ENCODE measurements at regions not wholly inside any gene's neighbourhood (a gene's known extent, or its start where the extent isn't known, plus 50 kb on each side); places are given as distances from the start of the nearest gene placed in this dataset.
"Not testable (repeated sequence)": the region's sequence is repeated elsewhere in the genome, so short reads cannot be mapped to it uniquely, and the experiment has no call there.

- FAIRE-seq; H2BK5ac ChIP-seq (ENCODE audit: low read depth, low read length); H2AFZ ChIP-seq (ENCODE audit: low read length); H3K9me3 ChIP-seq (ENCODE audit: insufficient read depth in 2 of 2, low read depth in 1 of 2, low read length in 1 of 2); H3K18ac ChIP-seq (ENCODE audit: extremely low read depth, low read length); CTCF ChIA-PET (ENCODE audit: partially characterized antibody); H2BK12ac ChIP-seq (ENCODE audit: low read depth, low read length); H3K79me1 ChIP-seq (ENCODE audit: low read depth, low read length); H3K36me3 ChIP-seq (ENCODE audit: control insufficient read depth in 2 of 4, insufficient read depth in 4 of 4, low read length in 3 of 4); H2BK120ac ChIP-seq (replicated peaks; ENCODE audit: low read depth, low read length); H4K8ac ChIP-seq (ENCODE audit: extremely low read depth, insufficient read depth, low read length); H4K5ac ChIP-seq (ENCODE audit: insufficient read length, low read depth, low read length); H4K91ac ChIP-seq (replicated peaks; ENCODE audit: insufficient read length, low read length); H2BK15ac ChIP-seq (ENCODE audit: low read length); H3K4ac ChIP-seq (replicated peaks; ENCODE audit: insufficient read length, low read depth, low read length); H3K4me2 ChIP-seq (ENCODE audit: insufficient read depth in 1 of 2, low read depth in 2 of 2, low read length in 2 of 2); H3K23me2 ChIP-seq (ENCODE audit: low read depth, low read length); H3K27ac ChIP-seq (ENCODE audit: low read depth, low read length); POLR2A ChIA-PET (ENCODE audit: partially characterized antibody); H3K79me2 ChIP-seq (ENCODE audit: control insufficient read depth in 1 of 2, insufficient read depth in 2 of 2, low read length in 2 of 2); H3K4me3 ChIP-seq (ENCODE audit: extremely low read depth in 1 of 4, insufficient read depth in 2 of 4, low read depth in 3 of 4, low read length in 4 of 4); H3K14ac ChIP-seq (ENCODE audit: insufficient read length); H3K27me3 ChIP-seq (replicated peaks in 1 of 4; ENCODE audit: control insufficient read depth in 3 of 4, extremely low read depth in 1 of 4, insufficient read depth in 3 of 4, low read length in 3 of 4); H3K23ac ChIP-seq (ENCODE audit: insufficient read length); DNase-seq (ENCODE audit: low read depth in 1 of 2, low spot score in 2 of 2); H3K4me1 ChIP-seq (replicated peaks in 1 of 4; ENCODE audit: control insufficient read depth in 3 of 4, insufficient read depth in 4 of 4, low read length in 3 of 4); H3K56ac ChIP-seq (replicated peaks; ENCODE audit: insufficient read length, low read depth, low read length); H2AK5ac ChIP-seq (ENCODE audit: low read depth, low read length); H2BK20ac ChIP-seq (ENCODE audit: low read length); H3K9ac ChIP-seq (replicated peaks in 1 of 4; ENCODE audit: extremely low read depth in 1 of 4, low read depth in 3 of 4, low read length in 3 of 4); H4K20me1 ChIP-seq (replicated peaks in 1 of 2; ENCODE audit: control insufficient read depth in 1 of 2, insufficient read depth in 2 of 2, low read length in 2 of 2): not testable (repeated sequence)
- WGBS, 2 experiments (ENCODE audit: extremely low coverage in 1 of 2, insufficient coverage in 1 of 2, insufficient read length in 1 of 2, insufficient replicate concordance in 2 of 2, low coverage in 1 of 2, low lambda C conversion rate in 2 of 2, missing lambda C conversion rate in 1 of 2), result 85% methylated on average over 5 of the region's 5 CpGs; no CpG with 5 or more reads in 1 of the 2 experiments
These were observed 98.9 kb upstream of the NOX4 start for GRCh38 chr11:89590008-89590632.

- H4K20me1 ChIP-seq (replicated peaks in 1 of 2; ENCODE audit: control insufficient read depth in 1 of 2, insufficient read depth in 2 of 2, low read length in 2 of 2); H3K27me3 ChIP-seq (replicated peaks in 1 of 4; ENCODE audit: control insufficient read depth in 3 of 4, extremely low read depth in 1 of 4, insufficient read depth in 3 of 4, low read length in 3 of 4); H2BK12ac ChIP-seq (ENCODE audit: low read depth, low read length); POLR2A ChIA-PET (ENCODE audit: partially characterized antibody); H3K23me2 ChIP-seq (ENCODE audit: low read depth, low read length); H3K23ac ChIP-seq (ENCODE audit: insufficient read length); H2AFZ ChIP-seq (ENCODE audit: low read length); H3K4me2 ChIP-seq (ENCODE audit: insufficient read depth in 1 of 2, low read depth in 2 of 2, low read length in 2 of 2); H3K14ac ChIP-seq (ENCODE audit: insufficient read length); H2AK5ac ChIP-seq (ENCODE audit: low read depth, low read length); H2BK15ac ChIP-seq (ENCODE audit: low read length); H4K5ac ChIP-seq (ENCODE audit: insufficient read length, low read depth, low read length); H3K9ac ChIP-seq (replicated peaks in 1 of 4; ENCODE audit: extremely low read depth in 1 of 4, low read depth in 3 of 4, low read length in 3 of 4); H3K27ac ChIP-seq (ENCODE audit: low read depth, low read length); H2BK120ac ChIP-seq (replicated peaks; ENCODE audit: low read depth, low read length); H3K56ac ChIP-seq (replicated peaks; ENCODE audit: insufficient read length, low read depth, low read length); H3K79me1 ChIP-seq (ENCODE audit: low read depth, low read length); H3K4ac ChIP-seq (replicated peaks; ENCODE audit: insufficient read length, low read depth, low read length); H2BK20ac ChIP-seq (ENCODE audit: low read length); H2BK5ac ChIP-seq (ENCODE audit: low read depth, low read length); FAIRE-seq; H4K91ac ChIP-seq (replicated peaks; ENCODE audit: insufficient read length, low read length); DNase-seq (ENCODE audit: low read depth in 1 of 2, low spot score in 2 of 2); H3K36me3 ChIP-seq (ENCODE audit: control insufficient read depth in 2 of 4, insufficient read depth in 4 of 4, low read length in 3 of 4); H3K18ac ChIP-seq (ENCODE audit: extremely low read depth, low read length); H3K79me2 ChIP-seq (ENCODE audit: control insufficient read depth in 1 of 2, insufficient read depth in 2 of 2, low read length in 2 of 2); H3K4me3 ChIP-seq (ENCODE audit: extremely low read depth in 1 of 4, insufficient read depth in 2 of 4, low read depth in 3 of 4, low read length in 4 of 4); CTCF ChIA-PET (ENCODE audit: partially characterized antibody); H3K4me1 ChIP-seq (replicated peaks in 1 of 4; ENCODE audit: control insufficient read depth in 3 of 4, insufficient read depth in 4 of 4, low read length in 3 of 4); H3K9me3 ChIP-seq (ENCODE audit: insufficient read depth in 2 of 2, low read depth in 1 of 2, low read length in 1 of 2); H4K8ac ChIP-seq (ENCODE audit: extremely low read depth, insufficient read depth, low read length): not testable (repeated sequence)
- 93% methylated on average over 1 of the region's 1 CpG; no CpG with 5 or more reads in 1 of the 2 experiments for WGBS, 2 experiments (ENCODE audit: extremely low coverage in 1 of 2, insufficient coverage in 1 of 2, insufficient read length in 1 of 2, insufficient replicate concordance in 2 of 2, low coverage in 1 of 2, low lambda C conversion rate in 2 of 2, missing lambda C conversion rate in 1 of 2)
These were observed 108.8 kb upstream of the TRIM77 start for GRCh38 chr11:89601263-89601662.

Measured in H1 (cell line).